Gastrocnemius medialis (tissue), 4 donors: ENCODE measurements at regions not wholly inside any gene's neighbourhood (a gene's known extent, or its start where the extent isn't known, plus 50 kb on each side); places are given as distances from the start of the nearest gene placed in this dataset.

Experiments used
- ATAC-seq, 2 donors: fragments of 150-250 bp; one replicate each; pipeline ENCODE4 v1.9.1; 2016
- DNase-seq, 2 donors: peaks; one replicate each; pipeline ENCODE4 v3.0.0-alpha.2; 2019
- H3K27ac ChIP-seq, 4 donors: fragments of 200-600 bp; sonication (generic); 1 replicate in 1 of 4; 2 replicates in 3 of 4; pipeline ENCODE4 v1.5.1; 2016 to 2018; ENCODE audit warnings: mild to moderate bottlenecking in 2 of 4, moderate library complexity in 1 of 4
- H3K27me3 ChIP-seq, 3 donors: fragments of 200-600 bp; sonication (generic) in 2 of 3; 1 replicate in 1 of 3; 2 replicates in 2 of 3; pipeline versions ENCODE4 v1.5.1 to v1.6.0; 2016 to 2019; ENCODE audit warnings: mild to moderate bottlenecking in 1 of 3, moderate library complexity in 1 of 3
- H3K36me3 ChIP-seq, 2 donors: fragments of 200-600 bp; sonication (generic) in 1 of 2; one replicate each; pipeline ENCODE4 v1.5.1; 2017 to 2018
- H3K4me1 ChIP-seq, 2 donors: fragments of 200-600 bp; sonication (generic) in 1 of 2; one replicate each; pipeline ENCODE4 v1.5.1; 2016 to 2017; ENCODE audit warnings: mild to moderate bottlenecking in 2 of 2
- H3K4me3 ChIP-seq, 4 donors: fragments of 200-600 bp; sonication (generic) in 3 of 4; 1 replicate in 1 of 4; 2 replicates in 3 of 4; pipeline ENCODE4 v1.5.1; 2016 to 2019; ENCODE audit warnings: mild to moderate bottlenecking in 2 of 4
- H3K9me3 ChIP-seq, 3 donors: fragments of 200-600 bp; sonication (generic) in 2 of 3; 1 replicate in 1 of 3; 2 replicates in 2 of 3; pipeline ENCODE4 v1.5.1; 2016 to 2019
- CTCF ChIP-seq, 5 experiments: fragments of 450-650 bp in 3 of 5; fragments of 200-600 bp in 2 of 5; sonication (generic) in 2 of 5; IDR thresholded peaks in 4 of 5; conservative IDR thresholded peaks in 1 of 5; 1 replicate in 4 of 5; 2 replicates in 1 of 5; pipeline ENCODE4 v1.5.1; 2016 to 2019; ENCODE audit warnings: antibody characterized with exemption in 5 of 5, mild to moderate bottlenecking in 3 of 5, moderate library complexity in 3 of 5
- POLR2A ChIP-seq, 2 donors: fragments of 450-650 bp; IDR thresholded peaks; one replicate each; pipeline ENCODE4 v1.6.1; 2017; ENCODE audit warnings: antibody characterized with exemption in 2 of 2, mild to moderate bottlenecking in 2 of 2, moderate library complexity in 2 of 2
- in situ Hi-C, 4 donors: fragments of 200-750 bp; cut with MboI; loops; one replicate each; pipeline versions ENCODE4 v1.15.0 to v1.8.0; 2017; ENCODE audit warnings: low sequenced_read_pairs in 4 of 4
- intact Hi-C: fragments of 100-400 bp; cut with DNase I; formaldehyde crosslinking; loops from one replicate; pipeline ENCODE4 v1.15.1; 2023; ENCODE audit warnings: low total_unique reads

DNA sequence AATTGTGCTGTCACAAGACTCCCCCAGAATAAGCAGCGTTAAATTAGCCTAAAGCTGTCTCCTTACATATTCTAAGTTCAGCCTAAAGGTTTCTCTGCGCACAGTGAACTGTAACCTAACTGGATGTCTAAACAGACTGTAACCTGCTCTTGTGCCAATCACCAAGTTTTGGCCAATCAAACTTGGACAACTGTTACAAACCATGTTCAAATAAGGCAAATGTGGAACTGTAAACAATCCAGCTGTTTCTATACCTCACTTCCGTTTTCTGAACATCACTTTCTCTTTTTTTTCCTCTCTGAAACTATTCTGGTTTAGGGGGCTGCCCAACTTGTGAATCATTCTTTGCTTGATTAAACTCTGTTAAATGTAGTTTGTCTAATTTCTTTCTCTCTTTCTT lies 252.2 kb upstream of the HABP2 start:
- no peaks in the 10 kb centered on the region for H3K27me3 ChIP-seq
- H3K4me1 ChIP-seq = no peaks in the 10 kb centered on the region
- no peak for DNase-seq
- no peak overlapping the region for H3K27ac ChIP-seq
- no peaks in the 10 kb centered on the region for H3K36me3 ChIP-seq
- TF ChIP-seq CTCF (IDR thresholded peaks at IDR 0.05 in 4 of 5, conservative IDR thresholded peaks at IDR 0.05 in 1 of 5) (no peak), POLR2A (IDR thresholded peaks at IDR 0.05) (no peak)
- no peak overlapping the region for H3K4me3 ChIP-seq
- intact Hi-C loops = no loop called here
- H3K9me3 ChIP-seq = no peaks in the 10 kb centered on the region
- in situ Hi-C loops = no loop called here
- ATAC-seq = no peak

DNA sequence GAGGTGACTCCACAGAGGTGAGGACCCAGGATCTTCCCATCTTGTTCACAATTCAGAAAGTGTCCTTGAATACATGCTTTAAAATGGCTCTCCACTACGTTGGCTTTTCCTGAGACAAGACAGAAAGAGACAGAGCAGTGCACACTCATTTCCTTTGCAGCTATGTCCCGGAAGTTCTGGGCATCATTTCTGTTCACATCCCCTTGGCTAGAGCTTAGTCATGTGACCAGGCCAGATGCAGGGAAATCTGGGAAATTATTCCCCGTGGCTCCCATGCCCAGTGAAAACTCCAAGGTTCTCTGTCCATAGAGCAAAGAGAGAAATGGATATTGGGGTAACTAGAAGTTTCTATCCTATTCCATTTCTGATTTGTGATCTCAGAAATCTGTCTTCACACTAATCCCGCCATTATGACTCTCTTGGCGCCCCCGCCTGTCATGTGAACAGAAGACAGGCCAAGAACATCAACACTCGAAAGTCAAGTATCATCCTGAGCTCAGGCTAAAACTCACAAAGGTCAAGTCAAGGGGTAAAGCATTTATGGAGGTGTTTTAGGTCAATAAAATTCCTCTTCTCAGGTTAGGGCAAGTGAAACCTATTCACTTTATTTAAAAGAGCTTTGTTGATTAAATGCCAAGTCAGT lies 251.4 kb upstream of the HABP2 start:
- in situ Hi-C loops (no loop called here), intact Hi-C loops (no loop called here)
- Histone ChIP-seq H3K27ac (no peak overlapping the region), H3K9me3 (no peaks in the 10 kb centered on the region), H3K4me3 (no peak overlapping the region), H3K36me3 (no peaks in the 10 kb centered on the region), H3K4me1 (no peaks in the 10 kb centered on the region), H3K27me3 (no peaks in the 10 kb centered on the region)
- DNase-seq (no peak), ATAC-seq (no peak)
- TF ChIP-seq POLR2A (IDR thresholded peaks at IDR 0.05) = no peak
- TF ChIP-seq CTCF (IDR thresholded peaks at IDR 0.05 in 4 of 5, conservative IDR thresholded peaks at IDR 0.05 in 1 of 5) = no peak

GRCh38 chr10:113302062-113302461 lies 250.8 kb upstream of the HABP2 start:
- H3K27me3 ChIP-seq = no peaks in the 10 kb centered on the region
- no peak for TF ChIP-seq POLR2A (IDR thresholded peaks at IDR 0.05)
- no peak for TF ChIP-seq CTCF (IDR thresholded peaks at IDR 0.05 in 4 of 5, conservative IDR thresholded peaks at IDR 0.05 in 1 of 5)
- no peaks in the 10 kb centered on the region for H3K4me1 ChIP-seq
- H3K27ac ChIP-seq = no peak overlapping the region
- H3K36me3 ChIP-seq = no peaks in the 10 kb centered on the region
- in situ Hi-C loops = no loop called here
- H3K9me3 ChIP-seq = no peaks in the 10 kb centered on the region
- intact Hi-C loops = no loop called here
- DNase-seq (no peak), ATAC-seq (no peak)
- H3K4me3 ChIP-seq = no peak overlapping the region

GRCh38 chr10:113303544-113304146 lies 249.2 kb upstream of the HABP2 start:
- in situ Hi-C loops = no loop called here
- ATAC-seq = no peak
- no peak for TF ChIP-seq POLR2A (IDR thresholded peaks at IDR 0.05)
- no peak for TF ChIP-seq CTCF (IDR thresholded peaks at IDR 0.05 in 4 of 5, conservative IDR thresholded peaks at IDR 0.05 in 1 of 5)
- no peaks in the 10 kb centered on the region for H3K4me1 ChIP-seq
- no peak overlapping the region for H3K4me3 ChIP-seq
- intact Hi-C loops = no loop called here
- H3K27me3 ChIP-seq = no peaks in the 10 kb centered on the region
- H3K9me3 ChIP-seq = no peaks in the 10 kb centered on the region
- H3K36me3 ChIP-seq = no peaks in the 10 kb centered on the region
- no peak overlapping the region for H3K27ac ChIP-seq
- DNase-seq = no peak

DNA sequence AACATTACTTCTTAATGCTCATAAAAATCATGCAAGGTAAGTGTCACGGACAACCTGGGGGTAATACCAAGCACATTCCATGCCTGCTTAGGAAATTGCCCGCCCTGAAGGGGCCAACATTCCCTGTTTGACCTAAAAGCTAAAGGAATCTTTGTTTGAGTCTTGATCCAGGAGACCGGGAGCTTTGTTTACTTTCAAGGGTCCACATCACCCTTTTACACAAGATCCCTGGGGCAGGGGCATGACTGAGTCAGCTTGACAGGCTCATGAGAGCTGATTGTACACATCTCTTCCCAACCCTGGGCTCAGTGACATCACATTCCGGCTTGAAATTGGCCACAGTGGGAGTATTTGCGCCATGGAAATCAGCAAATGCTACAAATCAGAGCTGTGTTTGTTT lies 248.1 kb upstream of the HABP2 start:
- no peaks in the 10 kb centered on the region for H3K27me3 ChIP-seq
- intact Hi-C loops (no loop called here), in situ Hi-C loops (no loop called here)
- H3K9me3 ChIP-seq = no peaks in the 10 kb centered on the region
- H3K27ac ChIP-seq = no peak overlapping the region
- TF ChIP-seq CTCF (IDR thresholded peaks at IDR 0.05 in 4 of 5, conservative IDR thresholded peaks at IDR 0.05 in 1 of 5) (no peak), POLR2A (IDR thresholded peaks at IDR 0.05) (no peak)
- DNase-seq (no peak), ATAC-seq (no peak)
- H3K4me3 ChIP-seq = no peak overlapping the region
- no peaks in the 10 kb centered on the region for H3K36me3 ChIP-seq
- no peaks in the 10 kb centered on the region for H3K4me1 ChIP-seq
